ENCODE measurements at regions not wholly inside any gene's neighbourhood (a gene's known extent, or its start where the extent isn't known, plus 50 kb on each side); places are given as distances from the start of the nearest gene placed in this dataset.

DNA sequence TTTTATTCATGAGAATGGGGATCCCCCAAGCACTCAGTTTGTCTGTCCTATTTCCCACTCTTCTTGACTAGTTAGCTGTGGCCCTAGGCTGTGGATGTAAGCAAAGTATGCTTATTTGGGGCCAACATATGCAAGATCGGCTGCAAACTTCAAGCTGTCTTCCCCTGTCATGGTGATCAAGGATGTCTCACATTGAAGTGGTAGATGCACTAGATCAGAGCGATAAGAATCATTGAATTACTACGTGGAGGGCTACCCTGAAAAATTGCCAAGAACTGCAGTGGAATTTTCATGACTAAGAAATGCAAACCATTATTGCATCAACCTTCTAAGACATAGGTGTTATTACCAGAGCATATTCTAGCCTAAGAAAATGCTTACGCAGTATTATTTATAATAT lies 527.4 kb downstream of the RNF144A start:
- intact Hi-C loops (cut with DNase I) = no loop called here
- DNase-seq = no peak
- H3K27ac ChIP-seq = no peak overlapping the region
- no peak for TF ChIP-seq POLR2A (IDR thresholded peaks at IDR 0.05)
- TF ChIP-seq, protein P1, sequence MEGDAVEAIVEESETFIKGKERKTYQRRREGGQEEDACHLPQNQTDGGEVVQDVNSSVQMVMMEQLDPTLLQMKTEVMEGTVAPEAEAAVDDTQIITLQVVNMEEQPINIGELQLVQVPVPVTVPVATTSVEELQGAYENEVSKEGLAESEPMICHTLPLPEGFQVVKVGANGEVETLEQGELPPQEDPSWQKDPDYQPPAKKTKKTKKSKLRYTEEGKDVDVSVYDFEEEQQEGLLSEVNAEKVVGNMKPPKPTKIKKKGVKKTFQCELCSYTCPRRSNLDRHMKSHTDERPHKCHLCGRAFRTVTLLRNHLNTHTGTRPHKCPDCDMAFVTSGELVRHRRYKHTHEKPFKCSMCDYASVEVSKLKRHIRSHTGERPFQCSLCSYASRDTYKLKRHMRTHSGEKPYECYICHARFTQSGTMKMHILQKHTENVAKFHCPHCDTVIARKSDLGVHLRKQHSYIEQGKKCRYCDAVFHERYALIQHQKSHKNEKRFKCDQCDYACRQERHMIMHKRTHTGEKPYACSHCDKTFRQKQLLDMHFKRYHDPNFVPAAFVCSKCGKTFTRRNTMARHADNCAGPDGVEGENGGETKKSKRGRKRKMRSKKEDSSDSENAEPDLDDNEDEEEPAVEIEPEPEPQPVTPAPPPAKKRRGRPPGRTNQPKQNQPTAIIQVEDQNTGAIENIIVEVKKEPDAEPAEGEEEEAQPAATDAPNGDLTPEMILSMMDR (IDR thresholded peaks at IDR 0.05) = no peak
- H3K36me3 ChIP-seq = no peaks in the 10 kb centered on the region
- WGBS, 2 donors = 78 to 83% methylated on average over 4 of the region's 4 CpGs
- no peak overlapping the region for H3K4me3 ChIP-seq
- no peaks in the 10 kb centered on the region for H3K4me1 ChIP-seq
- no peaks in the 10 kb centered on the region for H3K9me3 ChIP-seq
- no peaks in the 10 kb centered on the region for H3K27me3 ChIP-seq

DNA sequence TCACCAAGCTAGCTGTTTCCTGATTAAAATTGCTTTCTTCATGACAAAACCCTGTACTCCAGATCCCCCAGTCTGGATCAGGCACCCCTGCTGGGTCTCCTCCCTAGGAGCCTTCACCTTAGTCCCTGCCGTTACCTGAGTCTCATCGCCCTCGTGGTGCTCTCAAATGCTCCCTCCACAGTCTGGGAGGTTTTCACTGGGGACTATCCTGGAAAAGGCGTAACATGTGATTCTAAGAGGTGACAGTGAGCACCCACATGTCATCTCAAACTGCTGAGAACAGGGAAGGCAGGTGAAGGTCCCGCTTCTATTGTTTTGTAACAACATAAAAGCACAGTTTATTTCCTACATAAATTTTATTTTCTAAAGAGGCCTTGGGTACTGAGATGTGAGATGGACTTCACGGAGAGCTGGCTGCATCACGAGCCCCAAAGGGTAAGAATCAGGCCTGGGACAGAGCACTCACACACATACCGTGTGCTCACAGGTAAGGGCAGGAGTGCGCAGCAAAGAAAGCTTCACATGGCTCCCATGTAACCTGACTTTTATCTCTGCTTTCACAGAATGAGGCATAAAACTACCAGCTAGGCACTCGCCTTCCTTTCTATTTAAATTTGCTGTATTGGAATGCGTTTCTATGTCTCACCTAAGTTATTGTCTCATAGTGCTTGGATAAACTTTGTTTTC lies 531.5 kb downstream of the RNF144A start:
- Histone ChIP-seq H3K4me1 (no peaks in the 10 kb centered on the region), H3K27me3 (no peaks in the 10 kb centered on the region), H3K36me3 (no peaks in the 10 kb centered on the region), H3K27ac (no peak overlapping the region), H3K4me3 (no peak overlapping the region), H3K9me3 (no peaks in the 10 kb centered on the region)
- no peak for DNase-seq
- TF ChIP-seq, protein P1 (IDR thresholded peaks at IDR 0.05) = no peak
- TF ChIP-seq POLR2A (IDR thresholded peaks at IDR 0.05) = no peak
- intact Hi-C loops (cut with DNase I) = no loop called here
- WGBS, 2 donors = 83 to 89% methylated on average over 7 to 11 of the region's 11 CpGs

DNA sequence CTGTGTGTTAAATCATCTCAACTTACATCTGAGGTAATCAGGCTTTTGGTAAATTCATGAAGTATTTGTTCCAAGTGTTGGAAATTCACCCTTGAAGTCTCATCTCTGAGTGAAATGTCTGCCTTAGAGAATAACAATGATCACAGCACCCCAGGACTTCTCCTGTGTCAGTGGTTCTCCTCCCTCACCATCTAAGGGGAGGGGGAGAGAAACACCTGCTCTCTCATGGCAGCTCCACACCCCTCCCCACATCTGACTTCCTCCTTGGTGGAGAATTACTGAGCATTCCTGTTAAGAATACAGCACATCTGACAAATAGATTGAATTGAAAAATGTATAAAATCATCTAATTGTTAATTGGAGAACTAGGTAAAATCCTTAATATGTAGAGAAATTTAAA lies 532.1 kb downstream of the RNF144A start:
- Histone ChIP-seq H3K27ac (no peak overlapping the region), H3K27me3 (no peaks in the 10 kb centered on the region), H3K4me1 (no peaks in the 10 kb centered on the region), H3K4me3 (no peak overlapping the region), H3K9me3 (no peaks in the 10 kb centered on the region), H3K36me3 (no peaks in the 10 kb centered on the region)
- TF ChIP-seq, protein P1 (IDR thresholded peaks at IDR 0.05) = no peak
- TF ChIP-seq POLR2A (IDR thresholded peaks at IDR 0.05) = no peak
- DNase-seq = no peak
- intact Hi-C loops (cut with DNase I) = no loop called here

DNA sequence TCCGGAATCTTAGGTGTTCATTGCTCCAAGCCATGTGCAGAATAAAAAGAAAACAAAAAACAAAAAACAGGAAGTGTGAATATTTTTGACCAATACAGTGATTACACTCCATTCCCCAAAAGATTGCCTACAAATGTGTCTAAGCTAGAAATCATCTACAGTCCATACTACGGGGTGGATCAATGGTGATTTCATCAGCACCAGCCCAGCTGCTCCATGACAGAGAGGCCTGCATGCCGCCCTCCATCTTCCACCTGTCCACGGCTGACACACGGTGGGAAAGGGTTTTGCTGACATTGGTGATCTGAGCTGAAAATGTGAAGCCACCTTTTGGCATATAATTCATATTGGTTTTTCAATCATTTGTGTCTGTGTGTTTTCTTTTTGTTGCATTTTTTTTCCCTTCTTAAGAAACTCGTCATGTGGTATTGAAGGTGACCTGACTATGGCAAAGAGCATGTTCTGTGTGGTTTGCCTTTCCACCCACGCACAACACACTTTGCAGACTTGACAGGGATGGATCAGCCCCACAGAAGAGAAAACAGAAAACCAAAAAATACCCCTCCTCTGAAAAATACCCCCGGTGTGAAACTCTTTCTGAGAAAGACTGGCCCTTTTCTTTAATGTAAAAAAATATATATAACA lies 533.1 kb downstream of the RNF144A start:
- intact Hi-C loops (cut with DNase I) = no loop called here
- no peaks in the 10 kb centered on the region for H3K36me3 ChIP-seq
- H3K4me3 ChIP-seq = no peak overlapping the region
- DNase-seq = no peak
- no peak for TF ChIP-seq POLR2A (IDR thresholded peaks at IDR 0.05)
- TF ChIP-seq, protein P1 (IDR thresholded peaks at IDR 0.05) = no peak
- no peaks in the 10 kb centered on the region for H3K27me3 ChIP-seq
- H3K4me1 ChIP-seq = no peaks in the 10 kb centered on the region
- no peak overlapping the region for H3K27ac ChIP-seq
- H3K9me3 ChIP-seq = no peaks in the 10 kb centered on the region
- WGBS, 2 donors = 65 to 75% methylated on average over 8 of the region's 8 CpGs

DNA sequence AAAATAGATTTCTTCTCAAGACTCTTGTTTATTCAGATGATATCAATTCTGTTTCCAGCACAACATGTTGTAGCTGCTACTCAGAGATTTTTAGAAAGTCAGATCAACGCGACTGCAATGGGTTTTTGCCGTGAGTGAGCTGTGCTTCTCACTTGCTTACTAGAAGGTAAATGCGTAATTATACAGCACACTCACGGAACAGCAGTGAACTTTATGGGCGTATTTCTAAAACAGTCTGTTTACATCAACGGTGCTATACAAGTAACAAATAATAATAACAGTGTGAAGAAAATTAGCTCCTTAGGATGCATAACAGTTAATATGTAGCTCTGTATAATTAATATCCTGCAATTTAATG lies 533.6 kb downstream of the RNF144A start:
- TF ChIP-seq, protein P1 (IDR thresholded peaks at IDR 0.05) = no peak
- no peak for TF ChIP-seq POLR2A (IDR thresholded peaks at IDR 0.05)
- H3K9me3 ChIP-seq = no peaks in the 10 kb centered on the region
- H3K4me1 ChIP-seq = no peaks in the 10 kb centered on the region
- intact Hi-C loops (cut with DNase I) = no loop called here
- DNase-seq = no peak
- no peaks in the 10 kb centered on the region for H3K27me3 ChIP-seq
- 78 to 81% methylated on average over 7 of the region's 7 CpGs for WGBS, 2 donors
- no peaks in the 10 kb centered on the region for H3K36me3 ChIP-seq
- no peak overlapping the region for H3K4me3 ChIP-seq
- H3K27ac ChIP-seq = no peak overlapping the region
